ENCODE measurements at regions not wholly inside any gene's neighbourhood (a gene's known extent, or its start where the extent isn't known, plus 50 kb on each side); places are given as distances from the start of the nearest gene placed in this dataset.

GRCh38 chr1:170863621-170864020 lies 71.7 kb upstream of the MROH9 start:
- no peak overlapping the region for H3K4me3 ChIP-seq (ENCODE audit: low read depth, low read length)
- DNase-seq (ENCODE audit: low read depth), result no peak
- TF ChIP-seq POLR2A (IDR thresholded peaks at IDR 0.05; ENCODE audit: extremely low read depth, insufficient read length), result no peak
- no peak for TF ChIP-seq CTCF (IDR thresholded peaks at IDR 0.05; ENCODE audit: low read depth, low read length)
- no peak for TF ChIP-seq MAX (IDR thresholded peaks at IDR 0.05; ENCODE audit: low read depth, low read length)

- TF ChIP-seq MAX (IDR thresholded peaks at IDR 0.05; ENCODE audit: low read depth, low read length), result no peak
- no peak for TF ChIP-seq POLR2A (IDR thresholded peaks at IDR 0.05; ENCODE audit: extremely low read depth, insufficient read length)
- no peak for TF ChIP-seq CTCF (IDR thresholded peaks at IDR 0.05; ENCODE audit: low read depth, low read length)
- no peak for TF ChIP-seq MYC (IDR thresholded peaks at IDR 0.05; ENCODE audit: low read depth, low read length)
- no peak overlapping the region for H3K4me3 ChIP-seq (ENCODE audit: low read depth, low read length)
- DNase-seq (ENCODE audit: low read depth), result no peak
Observed at GRCh38 chr1:170864238-170864637, 71.1 kb upstream of the MROH9 start.

- TF ChIP-seq MYC (IDR thresholded peaks at IDR 0.05; ENCODE audit: low read depth, low read length), result no peak
- no peak for TF ChIP-seq MAX (IDR thresholded peaks at IDR 0.05; ENCODE audit: low read depth, low read length)
- no peak for TF ChIP-seq POLR2A (IDR thresholded peaks at IDR 0.05; ENCODE audit: extremely low read depth, insufficient read length)
- TF ChIP-seq CTCF (IDR thresholded peaks at IDR 0.05; ENCODE audit: low read depth, low read length), result no peak
- no peak for DNase-seq (ENCODE audit: low read depth)
- no peak overlapping the region for H3K4me3 ChIP-seq (ENCODE audit: low read depth, low read length)
Observed at GRCh38 chr1:170864876-170865538, 70.3 kb upstream of the MROH9 start.

GRCh38 chr1:170866646-170867045 lies 68.7 kb upstream of the MROH9 start:
- TF ChIP-seq MAX (IDR thresholded peaks at IDR 0.05; ENCODE audit: low read depth, low read length) (no peak), POLR2A (IDR thresholded peaks at IDR 0.05; ENCODE audit: extremely low read depth, insufficient read length) (no peak), MYC (IDR thresholded peaks at IDR 0.05; ENCODE audit: low read depth, low read length) (no peak), CTCF (IDR thresholded peaks at IDR 0.05; ENCODE audit: low read depth, low read length) (no peak)
- no peak for DNase-seq (ENCODE audit: low read depth)
- no peak overlapping the region for H3K4me3 ChIP-seq (ENCODE audit: low read depth, low read length)

- DNase-seq (ENCODE audit: low read depth), result no peak
- H3K4me3 ChIP-seq (ENCODE audit: low read depth, low read length), result no peak overlapping the region
Observed at GRCh38 chr1:170871868-170872267, 63.5 kb upstream of the MROH9 start.

More at GRCh38 chr1:170871868-170872267, 63.5 kb upstream of the MROH9 start:
- TF ChIP-seq MYC (IDR thresholded peaks at IDR 0.05; ENCODE audit: low read depth, low read length) (no peak), CTCF (IDR thresholded peaks at IDR 0.05; ENCODE audit: low read depth, low read length) (no peak), POLR2A (IDR thresholded peaks at IDR 0.05; ENCODE audit: extremely low read depth, insufficient read length) (no peak), MAX (IDR thresholded peaks at IDR 0.05; ENCODE audit: low read depth, low read length) (no peak)
